Fibroblast of villous mesenchyme (primary cell): ENCODE measurements at regions not wholly inside any gene's neighbourhood (a gene's known extent, or its start where the extent isn't known, plus 50 kb on each side); places are given as distances from the start of the nearest gene placed in this dataset.
A peak's percentile ranks its signal among the peaks of the same experiment; 100 is the strongest.
"Not testable (repeated sequence)": the region's sequence is repeated elsewhere in the genome, so short reads cannot be mapped to it uniquely, and the experiment has no call there.

Experiments used
- DNase-seq: peaks from one replicate; pipeline ENCODE4 v3.0.0-alpha.2; 2010; ENCODE audit warnings: low read depth
- H3K4me3 ChIP-seq: 2 replicates; pipeline ENCODE4 v1.5.1; 2011; ENCODE audit warnings: low read depth, mild to moderate bottlenecking, low read length
- CTCF ChIP-seq: IDR thresholded peaks from 2 replicates; pipeline ENCODE4 v1.5.1; 2012; ENCODE audit warnings: low read depth, mild to moderate bottlenecking, low read length; ENCODE audit not compliant: insufficient read depth

DNA sequence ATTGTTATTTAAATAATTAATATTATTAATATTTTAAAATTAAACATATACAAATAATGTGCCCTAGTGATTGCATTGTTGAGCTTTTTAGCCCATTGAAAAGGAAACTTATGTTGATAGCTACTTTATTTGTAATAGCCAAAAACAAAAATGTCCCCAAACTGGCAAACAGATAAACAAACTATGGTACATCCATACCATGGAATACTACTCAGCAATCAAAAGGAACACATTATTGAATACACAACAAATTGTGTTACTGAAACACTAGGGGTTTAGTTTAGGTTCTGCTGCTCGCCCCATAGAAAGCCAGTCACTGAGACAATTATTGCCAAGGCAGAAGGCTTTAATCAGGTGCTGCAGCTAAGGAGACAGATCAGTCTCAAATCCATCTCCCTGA is 239.7 kb upstream of the KITLG start:
- DNase-seq = no peak
- H3K4me3 ChIP-seq = no peak overlapping the region
- TF ChIP-seq CTCF = no peak

DNA sequence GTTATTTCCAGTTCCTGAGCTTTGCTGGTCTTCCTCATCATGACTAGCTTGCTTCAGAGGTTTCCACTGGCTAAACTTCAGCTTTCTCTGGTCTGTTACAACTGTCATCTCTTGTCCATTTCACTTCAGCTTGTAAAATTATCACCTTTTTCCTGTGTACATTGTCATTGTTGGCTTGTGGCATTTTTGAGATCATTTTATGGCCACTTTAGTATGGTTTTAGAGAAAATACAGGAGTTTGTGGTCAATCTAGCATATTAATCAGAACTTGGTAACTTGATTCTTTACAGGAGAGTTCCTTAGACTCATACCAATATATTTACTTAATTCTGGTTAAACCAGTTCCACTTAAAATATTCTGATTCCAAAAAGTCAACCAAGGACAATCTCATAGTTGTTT is 235.9 kb upstream of the KITLG start:
- TF ChIP-seq CTCF = no peak
- DNase-seq = no peak
- H3K4me3 ChIP-seq = no peak overlapping the region

DNA sequence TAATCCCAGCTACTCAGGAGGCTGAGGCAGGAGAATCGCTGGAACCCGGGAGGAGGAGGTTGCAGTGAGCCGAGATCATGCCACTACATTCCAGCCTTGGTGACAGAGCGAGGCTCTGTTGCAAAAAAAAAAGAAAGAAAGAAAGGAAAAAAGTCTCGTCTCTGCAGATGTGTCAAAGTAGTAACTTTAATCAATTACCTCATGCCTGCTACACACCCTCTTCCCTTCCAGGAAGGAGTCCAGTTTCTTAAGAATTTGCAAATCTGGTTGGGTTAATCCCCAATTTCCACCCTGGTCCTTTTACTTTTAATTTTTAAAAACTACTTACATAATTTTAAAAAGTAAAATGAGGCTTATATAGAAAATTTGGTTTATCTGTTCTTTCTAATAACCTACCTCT is 234.5 kb upstream of the KITLG start:
- no peak overlapping the region for H3K4me3 ChIP-seq
- no peak for TF ChIP-seq CTCF
- no peak for DNase-seq

- no peak overlapping the region for H3K4me3 ChIP-seq
- DNase-seq = no peak
- no peak for TF ChIP-seq CTCF
Observed at GRCh38 chr12:88812610-88813009, 232.3 kb upstream of the KITLG start.

GRCh38 chr12:88810806-88811205 is 230.5 kb upstream of the KITLG start:
- peak; percentile 5 for DNase-seq
- H3K4me3 ChIP-seq = no peak overlapping the region
- no peak for TF ChIP-seq CTCF

DNA sequence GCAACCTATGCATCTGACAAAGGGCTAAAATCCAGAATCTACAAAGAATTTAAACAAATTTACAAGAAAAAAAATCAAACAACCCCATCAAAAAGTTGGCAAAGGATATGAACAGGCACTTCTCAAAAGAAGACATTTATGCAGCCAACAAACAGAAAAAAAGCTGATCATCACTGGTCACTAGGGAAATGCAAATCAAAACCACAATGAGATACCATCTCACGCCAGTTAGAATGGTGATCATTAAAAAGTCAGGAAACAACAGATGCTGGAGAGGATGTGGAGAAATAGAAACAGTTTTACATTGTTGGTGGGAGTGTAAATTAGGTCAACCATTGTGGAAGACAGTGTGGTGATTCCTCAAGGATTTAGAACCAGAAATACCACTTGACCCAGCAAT is 229.6 kb upstream of the KITLG start:
- DNase-seq = peak; percentile 13
- not testable (repeated sequence) for H3K4me3 ChIP-seq

- DNase-seq = no peak
- no peak overlapping the region for H3K4me3 ChIP-seq
- no peak for TF ChIP-seq CTCF
Observed at GRCh38 chr12:88805692-88806091, 225.4 kb upstream of the KITLG start.
